ENCODE measurements at regions not wholly inside any gene's neighbourhood (a gene's known extent, or its start where the extent isn't known, plus 50 kb on each side); places are given as distances from the start of the nearest gene placed in this dataset.

GRCh38 chr7:47095946-47096345, 486.0 kb downstream of the TNS3 start:
- TF ChIP-seq CTCF (IDR thresholded peaks at IDR 0.05 in 2 of 3, conservative IDR thresholded peaks at IDR 0.05 in 1 of 3; ENCODE audit: borderline replicate concordance in 1 of 3, insufficient read depth in 1 of 3, low read depth in 2 of 3, low read length in 2 of 3) (no peak), POLR2AphosphoS5 (IDR thresholded peaks at IDR 0.05; ENCODE audit: low read depth, low read length) (no peak), POLR2A (IDR thresholded peaks at IDR 0.05; ENCODE audit: borderline replicate concordance, extremely low read depth, insufficient read depth, insufficient read length) (no peak), YY1 (IDR thresholded peaks at IDR 0.05; ENCODE audit: extremely low read depth, insufficient replicate concordance, low read depth, low read length) (no peak), JUND (IDR thresholded peaks at IDR 0.05) (no peak), TCF7L2 (IDR thresholded peaks at IDR 0.05; ENCODE audit: borderline replicate concordance, extremely low read depth, insufficient read depth, insufficient read length) (no peak), RAD21 (IDR thresholded peaks at IDR 0.05; ENCODE audit: low read depth) (no peak), EZH2 (IDR thresholded peaks at IDR 0.05) (no peak), SIN3A (IDR thresholded peaks at IDR 0.05; ENCODE audit: low read depth) (no peak), ZNF274 (IDR thresholded peaks at IDR 0.05; ENCODE audit: low read depth, low read length) (no peak), CEBPB (IDR thresholded peaks at IDR 0.05; ENCODE audit: low read depth) (no peak)
- TF ChIP-seq, protein P1, sequence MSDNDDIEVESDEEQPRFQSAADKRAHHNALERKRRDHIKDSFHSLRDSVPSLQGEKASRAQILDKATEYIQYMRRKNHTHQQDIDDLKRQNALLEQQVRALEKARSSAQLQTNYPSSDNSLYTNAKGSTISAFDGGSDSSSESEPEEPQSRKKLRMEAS (IDR thresholded peaks at IDR 0.05) = no peak
